GM19463 (cell line): ENCODE measurements at regions not wholly inside any gene's neighbourhood (a gene's known extent, or its start where the extent isn't known, plus 50 kb on each side); places are given as distances from the start of the nearest gene placed in this dataset.

Experiments
- ATAC-seq: cut with Tn5 transposase; IDR thresholded peaks from one replicate; pipeline ENCODE4 v1.9.1; 2021; ENCODE audit warnings: mild to moderate bottlenecking, moderate library complexity; ENCODE audit not compliant: unreplicated experiment

DNA sequence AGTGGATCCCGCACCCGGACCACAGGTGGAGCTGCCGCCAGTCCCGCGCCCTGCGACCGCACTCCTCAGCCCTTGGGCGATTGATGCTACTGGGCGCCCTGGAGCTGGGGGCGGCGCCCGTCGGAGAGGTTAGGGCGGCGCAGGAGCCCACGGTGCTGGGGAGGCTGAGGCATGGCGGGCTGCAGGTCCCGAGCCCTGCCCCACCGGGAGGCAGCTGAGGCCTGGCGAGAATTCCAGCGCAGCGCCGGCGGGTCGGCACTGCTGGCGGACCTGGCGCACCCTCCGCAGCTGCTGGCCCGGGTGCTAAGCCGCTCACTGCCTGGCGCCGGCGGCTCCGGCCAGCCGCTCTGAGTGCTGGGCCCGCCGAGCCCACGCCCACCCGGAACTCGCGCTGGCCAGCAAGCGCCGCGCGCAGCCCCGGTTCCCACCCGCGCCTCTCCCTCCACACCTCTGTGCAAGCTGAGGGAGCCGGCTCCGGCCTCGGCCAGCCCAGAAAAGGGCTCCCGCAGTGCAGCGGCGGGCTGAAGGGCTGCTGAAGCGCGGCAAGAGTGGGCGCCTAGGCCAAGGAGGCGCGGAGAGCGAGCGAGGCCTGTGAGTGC is 1256.5 kb downstream of the STIM2 start:
- no peak for ATAC-seq

- no peak for ATAC-seq
Measured at GRCh38 chr4:28146191-28146590, 1285.5 kb downstream of the STIM2 start.

DNA sequence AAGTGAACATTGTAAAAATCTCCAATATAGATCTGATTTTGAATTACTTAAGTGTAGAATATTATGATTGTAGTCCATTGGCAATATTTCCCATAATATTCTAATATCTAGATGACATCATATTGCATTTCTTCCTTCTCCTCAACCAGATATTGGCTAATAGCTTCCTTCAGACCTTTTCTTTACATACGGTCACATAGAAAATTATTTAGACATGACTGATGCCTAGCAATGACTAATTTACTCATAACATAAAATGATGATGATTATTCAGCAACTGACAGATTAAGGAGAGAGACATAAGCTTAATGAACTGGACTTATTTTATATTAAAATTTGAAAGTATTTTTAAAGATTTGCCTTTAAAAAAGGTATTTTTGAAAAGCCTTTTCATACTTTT is 1287.6 kb downstream of the STIM2 start:
- ATAC-seq, result no peak

- ATAC-seq, result no peak
Measured at GRCh38 chr4:28149762-28150161, 1289.1 kb downstream of the STIM2 start.

GRCh38 chr4:28151314-28151713 is 1290.7 kb downstream of the STIM2 start:
- no peak for ATAC-seq

GRCh38 chr4:28167411-28167810 is 1306.8 kb downstream of the STIM2 start:
- no peak for ATAC-seq

- no peak for ATAC-seq
Measured at GRCh38 chr4:28176942-28177341, 1316.3 kb downstream of the STIM2 start.

DNA sequence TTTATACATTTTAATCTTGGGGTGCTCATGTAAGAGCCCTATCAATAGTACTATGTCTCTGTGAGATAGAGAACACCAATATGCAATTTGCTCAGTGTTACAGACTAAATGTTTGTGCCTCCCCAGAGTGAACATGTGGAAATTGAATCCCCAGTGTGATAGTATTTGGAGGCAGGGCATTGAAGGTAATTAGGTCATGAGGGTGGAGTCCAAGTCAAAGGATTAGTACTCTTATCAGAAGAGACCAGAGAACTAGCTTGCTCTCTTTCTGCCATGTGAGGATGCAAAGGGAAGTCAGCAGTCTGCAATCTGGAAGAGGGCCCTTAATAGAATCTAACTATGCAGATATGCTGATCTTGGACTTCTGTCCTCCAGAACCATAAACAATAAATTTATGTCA is 1317.0 kb downstream of the STIM2 start:
- ATAC-seq, result no peak

DNA sequence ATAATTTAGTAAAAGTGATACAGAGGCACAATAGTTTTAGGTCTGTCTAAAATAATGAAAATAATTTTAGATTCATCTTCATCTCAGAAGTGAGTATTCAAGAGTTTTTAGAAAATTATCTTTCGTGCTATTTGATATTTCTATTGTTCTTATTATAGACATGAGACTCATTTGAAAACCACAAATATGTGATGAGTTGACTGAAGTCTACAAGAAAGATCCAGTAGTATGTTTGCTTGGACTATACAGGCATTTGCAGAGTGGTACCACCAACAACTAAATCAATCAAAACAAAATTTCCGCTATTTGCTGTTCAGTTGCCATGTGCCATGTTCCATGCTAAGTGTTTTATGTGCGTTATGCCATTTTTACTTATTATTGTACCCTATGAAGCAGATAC is 1318.5 kb downstream of the STIM2 start:
- no peak for ATAC-seq

- ATAC-seq, result no peak
Measured at GRCh38 chr4:28209371-28209924, 1348.8 kb downstream of the STIM2 start.

- ATAC-seq, result no peak
Measured at GRCh38 chr4:28211676-28212470, 1351.2 kb downstream of the STIM2 start.

- ATAC-seq, result no peak
Measured at GRCh38 chr4:28221536-28221935, 1360.9 kb downstream of the STIM2 start.

GRCh38 chr4:28225050-28225449 is 1364.4 kb downstream of the STIM2 start:
- no peak for ATAC-seq

GRCh38 chr4:28225689-28226353 is 1365.2 kb downstream of the STIM2 start:
- ATAC-seq, result no peak

GRCh38 chr4:28226962-28227361 is 1366.3 kb downstream of the STIM2 start:
- ATAC-seq, result no peak

DNA sequence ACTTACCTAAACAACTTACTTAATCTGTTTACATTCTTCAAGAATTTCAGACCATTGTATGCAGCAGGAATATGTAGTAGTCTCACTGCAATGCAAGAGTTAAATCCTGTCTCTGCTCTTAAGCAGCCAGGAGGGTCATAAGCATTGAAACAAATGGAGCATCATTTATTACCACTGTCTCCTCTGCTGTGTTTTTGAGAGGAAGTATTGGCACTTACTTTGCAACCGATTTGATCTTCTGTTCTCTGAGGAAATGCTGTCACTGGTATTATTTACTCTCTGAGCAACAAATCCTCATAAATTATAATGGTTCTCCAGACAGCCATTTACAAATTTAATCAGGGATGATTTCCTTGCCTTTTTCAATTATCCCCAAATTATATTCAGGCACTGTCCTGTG is 1367.1 kb downstream of the STIM2 start:
- no peak for ATAC-seq

DNA sequence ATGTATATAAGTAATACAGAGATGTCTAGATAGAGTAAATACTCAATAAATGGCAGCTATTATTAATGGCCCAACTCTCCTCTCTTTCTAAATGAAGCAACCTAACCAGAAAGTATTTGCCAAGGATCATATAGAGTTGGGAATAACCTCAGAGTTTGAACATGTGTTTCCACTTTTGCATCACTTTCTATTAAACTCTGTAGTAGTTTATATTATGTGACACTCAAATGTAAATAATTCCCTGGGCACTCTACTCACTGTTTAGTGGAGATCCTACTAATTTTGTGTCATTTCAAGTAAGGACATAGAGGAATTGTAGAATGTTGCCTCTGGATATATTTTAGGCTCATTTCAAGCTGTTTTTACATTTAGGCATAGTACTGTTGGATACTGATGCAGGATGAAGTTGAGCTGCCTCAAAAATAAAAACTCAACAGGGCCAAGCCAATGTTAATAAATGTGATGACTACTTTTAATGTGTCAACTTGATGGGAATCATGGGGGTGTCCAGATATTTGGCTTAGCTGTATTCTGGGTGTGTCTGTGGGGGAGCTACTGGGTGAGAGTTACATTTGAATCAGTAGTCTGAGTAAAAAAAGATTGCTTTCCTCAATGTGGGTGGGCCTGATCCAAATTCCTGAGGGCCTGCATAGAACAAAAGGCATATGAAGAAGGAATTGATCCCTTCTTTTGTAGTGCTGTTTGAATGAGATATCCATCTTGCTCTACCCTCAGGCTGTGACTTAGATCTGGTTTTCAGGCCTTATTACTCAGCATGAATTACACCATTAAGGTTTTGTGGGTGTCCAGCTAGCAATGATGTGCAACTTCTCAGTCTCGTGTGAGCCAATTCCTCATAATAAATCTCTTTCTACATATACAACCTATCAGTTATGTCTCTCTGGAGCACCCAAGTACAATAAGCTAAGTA is 1368.2 kb downstream of the STIM2 start:
- ATAC-seq, result no peak

DNA sequence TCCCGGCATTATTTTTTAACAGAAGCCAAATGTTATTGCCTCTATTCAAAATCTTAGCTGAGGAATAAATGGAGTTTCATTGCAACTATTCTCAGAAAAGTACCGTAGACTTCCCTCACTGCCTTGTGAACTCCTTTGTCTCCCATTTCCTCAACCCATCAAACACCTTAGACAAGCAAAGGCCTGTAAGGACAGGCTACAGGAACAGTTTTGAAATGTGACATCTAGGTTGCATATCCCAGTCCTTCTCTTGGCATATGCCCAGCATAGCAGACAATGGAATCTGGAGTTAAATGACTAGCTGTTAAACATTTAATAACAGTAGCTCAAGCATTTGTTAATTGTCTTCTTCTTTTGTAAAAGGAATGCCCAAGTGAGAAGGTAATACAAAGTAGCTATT is 1371.7 kb downstream of the STIM2 start:
- no peak for ATAC-seq

DNA sequence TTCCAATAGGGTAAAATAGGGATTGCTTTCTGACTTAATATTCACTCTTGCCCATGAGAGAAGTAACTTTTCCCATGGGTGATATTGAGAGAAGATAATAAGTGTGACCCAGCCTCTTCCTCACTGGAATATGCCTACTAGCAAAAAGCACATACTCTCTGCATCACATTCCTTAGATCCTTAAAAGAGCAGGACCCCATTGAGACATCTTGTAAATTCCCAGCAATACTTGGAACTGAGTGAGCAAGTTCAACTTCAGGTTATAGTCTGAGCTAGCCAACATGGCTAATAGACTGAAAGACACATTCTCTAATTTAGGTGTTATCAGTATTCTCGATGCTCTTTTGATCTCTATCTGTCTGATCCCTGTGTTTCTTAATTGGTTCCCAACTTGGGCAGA is 1372.3 kb downstream of the STIM2 start:
- ATAC-seq, result no peak

DNA sequence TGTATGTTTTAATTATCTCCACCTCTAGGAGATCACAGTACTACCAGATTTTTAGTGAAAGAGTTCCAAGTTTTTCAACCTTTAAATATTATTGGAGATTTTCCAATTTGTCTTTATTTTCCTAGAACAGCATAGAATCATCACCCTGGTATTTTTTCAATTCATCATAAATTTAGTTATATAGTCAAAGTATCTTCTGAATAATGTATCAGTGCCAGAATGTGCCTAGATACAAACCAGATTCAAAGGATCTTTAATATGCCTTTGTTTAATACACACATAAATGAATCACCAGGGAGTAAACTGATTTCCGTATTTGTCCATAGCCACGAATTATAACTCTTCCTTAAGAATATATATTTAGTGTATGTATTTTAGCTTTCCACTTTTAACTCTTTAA is 1373.1 kb downstream of the STIM2 start:
- no peak for ATAC-seq

GRCh38 chr4:28238876-28239275 is 1378.2 kb downstream of the STIM2 start:
- no peak for ATAC-seq
